Activated CD8-positive, alpha-beta T cell treated with anti-CD3 and anti-CD28 coated beads for 36 hours (primary cell): ENCODE measurements at regions not wholly inside any gene's neighbourhood (a gene's known extent, or its start where the extent isn't known, plus 50 kb on each side); places are given as distances from the start of the nearest gene placed in this dataset.
"Not testable (repeated sequence)": the region's sequence is repeated elsewhere in the genome, so short reads cannot be mapped to it uniquely, and the experiment has no call there.

Experiments used
- ATAC-seq: fragments of 200-7000 bp; cut with Tn5 transposase; one replicate; pipeline ENCODE4 v1.10.0; 2021; ENCODE audit warnings: mild to moderate bottlenecking, moderate library complexity
- CTCF ChIA-PET: fragments of 350-600 bp; sonication (Branson Sonifier 250); formaldehyde crosslinking; loops from one replicate; lab custom pipeline; 2021; ENCODE audit warnings: antibody characterized with exemption; lab: Charles Lee
- POLR2A ChIA-PET: fragments of 350-600 bp; sonication (Branson Sonifier 250); formaldehyde crosslinking; loops from one replicate; lab custom pipeline; 2021; ENCODE audit warnings: antibody characterized with exemption; lab: Charles Lee
- DNase-seq: peaks from one replicate; pipeline ENCODE4 v3.0.0-alpha.2; 2020
- H3K27ac Mint-ChIP-seq: one replicate; pipeline ENCODE4 v1.8.0; 2021; ENCODE audit warnings: mild to moderate bottlenecking, mixed read lengths
- H3K27me3 Mint-ChIP-seq: one replicate; pipeline ENCODE4 v1.8.0; 2021; ENCODE audit warnings: mixed read lengths
- H3K36me3 Mint-ChIP-seq: one replicate; pipeline ENCODE4 v1.8.0; 2021; ENCODE audit warnings: low read depth, mixed read lengths
- H3K4me1 Mint-ChIP-seq: one replicate; pipeline ENCODE4 v1.8.0; 2021; ENCODE audit warnings: low read depth, mixed read lengths
- H3K4me3 Mint-ChIP-seq: one replicate; pipeline ENCODE4 v1.8.0; 2021; ENCODE audit warnings: mild to moderate bottlenecking, moderate library complexity, mixed read lengths
- H3K9me3 Mint-ChIP-seq: one replicate; pipeline ENCODE4 v1.8.0; 2021; ENCODE audit warnings: mixed read lengths
- intact Hi-C: fragments of 100-400 bp; cut with micrococcal nuclease; formaldehyde crosslinking; loops from one replicate; pipeline ENCODE4 v1.10.0; 2022
- TF ChIP-seq, protein P1 (sequence below): fragments of 200-600 bp; IDR thresholded peaks from one replicate; pipeline ENCODE4 v1.8.0; 2022; ENCODE audit warnings: antibody characterized with exemption, mild to moderate bottlenecking

- POLR2A ChIA-PET: no interaction called here
- no peaks in the 10 kb centered on the region for H3K36me3 Mint-ChIP-seq
Observed at GRCh38 chrX:125544856-125545255, 225.2 kb downstream of the TEX13C start.

DNA sequence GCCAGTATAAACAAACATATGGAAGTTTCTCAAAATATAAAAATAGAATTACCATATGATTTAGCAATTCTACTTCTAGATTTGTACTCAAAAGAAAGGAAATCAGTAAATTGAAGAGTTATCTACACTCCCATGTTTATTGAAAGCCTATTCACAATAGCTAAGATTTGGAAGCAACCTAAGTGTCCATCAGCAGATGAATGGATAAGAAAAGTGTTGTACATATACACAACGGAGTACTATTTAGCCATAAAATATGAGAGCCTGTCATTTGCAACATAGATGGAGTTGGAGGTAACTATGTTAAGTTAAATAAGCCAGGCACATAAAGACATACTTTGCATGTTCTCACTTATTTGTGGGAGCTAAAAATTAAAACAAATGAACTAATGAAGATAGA, 257.8 kb downstream of the TEX13C start:
- DNase-seq (no peak), ATAC-seq (no peak)
- Mint-ChIP-seq H3K27me3 (no peaks in the 10 kb centered on the region), H3K27ac (no peak overlapping the region), H3K4me1 (no peaks in the 10 kb centered on the region), H3K36me3 (no peaks in the 10 kb centered on the region), H3K4me3 (no peak overlapping the region), H3K9me3 (no peaks in the 10 kb centered on the region)
- TF ChIP-seq, protein P1, sequence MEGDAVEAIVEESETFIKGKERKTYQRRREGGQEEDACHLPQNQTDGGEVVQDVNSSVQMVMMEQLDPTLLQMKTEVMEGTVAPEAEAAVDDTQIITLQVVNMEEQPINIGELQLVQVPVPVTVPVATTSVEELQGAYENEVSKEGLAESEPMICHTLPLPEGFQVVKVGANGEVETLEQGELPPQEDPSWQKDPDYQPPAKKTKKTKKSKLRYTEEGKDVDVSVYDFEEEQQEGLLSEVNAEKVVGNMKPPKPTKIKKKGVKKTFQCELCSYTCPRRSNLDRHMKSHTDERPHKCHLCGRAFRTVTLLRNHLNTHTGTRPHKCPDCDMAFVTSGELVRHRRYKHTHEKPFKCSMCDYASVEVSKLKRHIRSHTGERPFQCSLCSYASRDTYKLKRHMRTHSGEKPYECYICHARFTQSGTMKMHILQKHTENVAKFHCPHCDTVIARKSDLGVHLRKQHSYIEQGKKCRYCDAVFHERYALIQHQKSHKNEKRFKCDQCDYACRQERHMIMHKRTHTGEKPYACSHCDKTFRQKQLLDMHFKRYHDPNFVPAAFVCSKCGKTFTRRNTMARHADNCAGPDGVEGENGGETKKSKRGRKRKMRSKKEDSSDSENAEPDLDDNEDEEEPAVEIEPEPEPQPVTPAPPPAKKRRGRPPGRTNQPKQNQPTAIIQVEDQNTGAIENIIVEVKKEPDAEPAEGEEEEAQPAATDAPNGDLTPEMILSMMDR: no peak
- intact Hi-C loops: no loop called here
- POLR2A ChIA-PET: no interaction called here
- CTCF ChIA-PET: no interaction called here

More at GRCh38 chrX:125544856-125545255, 225.2 kb downstream of the TEX13C start:
- CTCF ChIA-PET: no interaction called here
- TF ChIP-seq, protein P1: no peak
- no peaks in the 10 kb centered on the region for H3K27me3 Mint-ChIP-seq
- no peak overlapping the region for H3K4me3 Mint-ChIP-seq
- DNase-seq (no peak), ATAC-seq (no peak)
- H3K27ac Mint-ChIP-seq: no peak overlapping the region
- intact Hi-C loops: no loop called here
- H3K4me1 Mint-ChIP-seq: no peaks in the 10 kb centered on the region
- H3K9me3 Mint-ChIP-seq: peaks cover 3% of the 10 kb centered on the region

DNA sequence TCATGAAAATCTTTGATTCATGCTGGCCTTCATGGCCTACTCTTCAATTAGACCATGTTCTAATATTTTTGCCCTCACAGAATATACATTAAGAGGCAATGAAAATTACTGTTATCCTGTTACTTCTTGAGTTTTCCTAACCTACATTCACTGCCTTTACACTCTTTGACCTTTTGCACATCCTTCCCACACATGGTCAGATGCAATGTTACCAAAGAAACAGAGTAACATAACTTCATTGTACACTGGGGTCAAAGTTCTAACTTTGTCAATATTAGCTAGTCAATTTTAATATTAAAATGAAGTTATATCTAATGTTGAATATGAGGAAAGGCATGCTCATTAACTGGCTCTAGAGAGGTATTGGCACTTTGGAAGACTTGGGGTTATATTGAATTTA, 284.8 kb downstream of the TEX13C start:
- DNase-seq: no peak
- Mint-ChIP-seq H3K36me3 (no peaks in the 10 kb centered on the region), H3K4me3 (no peak overlapping the region), H3K9me3 (no peaks in the 10 kb centered on the region), H3K4me1 (no peaks in the 10 kb centered on the region), H3K27me3 (no peaks in the 10 kb centered on the region), H3K27ac (no peak overlapping the region)
- ChIA-PET CTCF (no interaction called here), POLR2A (no interaction called here)
- TF ChIP-seq, protein P1: no peak
- no peak for ATAC-seq
- intact Hi-C loops: no loop called here

DNA sequence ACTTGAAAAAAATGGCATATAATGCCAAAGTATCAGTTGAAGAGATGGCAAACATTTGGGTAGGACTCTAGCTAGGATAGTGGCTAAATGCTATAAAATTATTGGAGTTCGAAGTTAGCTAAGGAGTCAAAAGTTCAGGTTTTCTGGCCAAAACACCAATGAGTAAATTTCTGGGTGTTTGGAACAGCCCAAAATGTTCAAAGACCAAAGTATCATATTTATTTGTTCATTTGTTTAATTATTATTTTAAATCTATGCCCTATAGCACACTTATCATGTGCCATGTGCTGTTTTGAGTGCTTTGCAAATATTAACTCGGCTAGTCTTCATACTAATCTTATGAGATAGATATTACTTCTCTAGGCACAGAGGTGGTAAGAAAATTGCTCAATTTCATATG, 285.5 kb downstream of the TEX13C start:
- Mint-ChIP-seq H3K27me3 (no peaks in the 10 kb centered on the region), H3K4me3 (no peak overlapping the region), H3K36me3 (no peaks in the 10 kb centered on the region), H3K4me1 (no peaks in the 10 kb centered on the region), H3K27ac (no peak overlapping the region), H3K9me3 (no peaks in the 10 kb centered on the region)
- intact Hi-C loops: no loop called here
- ChIA-PET CTCF (no interaction called here), POLR2A (no interaction called here)
- TF ChIP-seq, protein P1: no peak
- ATAC-seq (no peak), DNase-seq (no peak)

GRCh38 chrX:125614591-125615343, 295.1 kb downstream of the TEX13C start:
- H3K27ac Mint-ChIP-seq, ATAC-seq, H3K27me3 Mint-ChIP-seq, H3K4me1 Mint-ChIP-seq, POLR2A ChIA-PET, intact Hi-C loops, DNase-seq, CTCF ChIA-PET, H3K36me3 Mint-ChIP-seq, H3K9me3 Mint-ChIP-seq, H3K4me3 Mint-ChIP-seq: not testable (repeated sequence)
